Pancreas (tissue), 10 donors: ENCODE measurements at regions not wholly inside any gene's neighbourhood (a gene's known extent, or its start where the extent isn't known, plus 50 kb on each side); places are given as distances from the start of the nearest gene placed in this dataset.

ENCODE experiments used
- ATAC-seq, 4 donors: fragments of 200-7000 bp; cut with Tn5 transposase; one replicate each; pipeline versions ENCODE4 v1.8.0 to v1.9.1; 2020; ENCODE audit warnings: mild to moderate bottlenecking in 4 of 4, moderate library complexity in 4 of 4
- DNase-seq, 6 donors: peaks; one replicate each; pipeline ENCODE4 v3.0.0-alpha.2; 2020
- FAIRE-seq: peaks from 2 replicates; lab custom pipeline; 2012; peaks lifted over from hg19 to GRCh38; lab: Jason Lieb, UNC
- H3K27ac ChIP-seq, 4 donors: fragments of 200-600 bp; sonication (generic); 1 replicate in 3 of 4; 2 replicates in 1 of 4; pipeline versions ENCODE4 v1.5.0 to v1.8.0; 2020
- H3K27me3 ChIP-seq, 4 donors: fragments of 200-600 bp; one replicate each; pipeline ENCODE4 v1.8.0; 2021
- H3K36me3 ChIP-seq, 3 donors: fragments of 200-600 bp; sonication (generic) in 1 of 3; one replicate each; pipeline versions ENCODE4 v1.5.0 to v1.8.0; 2020 to 2021
- H3K4me1 ChIP-seq, 3 donors: fragments of 200-600 bp; one replicate each; pipeline ENCODE4 v1.8.0; 2021
- H3K4me3 ChIP-seq, 4 donors: fragments of 200-600 bp; sonication (generic) in 2 of 4; one replicate each; pipeline versions ENCODE4 v1.5.0 to v1.8.0; 2020 to 2021
- H3K9me3 ChIP-seq, 4 donors: fragments of 200-600 bp; one replicate each; pipeline ENCODE4 v1.8.0; 2021
- CTCF ChIP-seq, 4 donors: fragments of 200-600 bp; sonication (generic) in 3 of 4; IDR thresholded peaks; one replicate each; pipeline versions ENCODE4 v1.5.0 to v1.8.0; 2021; ENCODE audit warnings: antibody characterized with exemption in 4 of 4
- WGBS, 2 donors: extraction: QIAGEN DNeasy Blood & Tissue Kit; methylation state at CpG; one replicate each; pipeline ENCODE4 v1.1.7; 2013; 5-methylcytosine and 5-hydroxymethylcytosine counted together
- intact Hi-C, 3 donors: fragments of 100-400 bp; cut with DNase I; formaldehyde crosslinking; loops; one replicate each; pipeline versions ENCODE4 v1.11.1 to v1.14.2; 2022
- donor health status: healthy with polysubstance abuse.
- donor health status: DM: no; HTN: no; CAD: no; lungs with moderate emphysema.
- donor health status: DM: no; HTN: no; CAD: no.
- donor health status: control.
- donor health status: control.
- donor health status: Bipolar disorder and iron deficiency.
- donor health status: DM: yes; HTN: yes; CAD: no.
- donor health status: DM: no; HTN: no; CAD: no.
- donor health status: DM: no; HTN: no; CAD: no.
- donor health status: DM: yes; HTN: yes; CAD: no.

DNA sequence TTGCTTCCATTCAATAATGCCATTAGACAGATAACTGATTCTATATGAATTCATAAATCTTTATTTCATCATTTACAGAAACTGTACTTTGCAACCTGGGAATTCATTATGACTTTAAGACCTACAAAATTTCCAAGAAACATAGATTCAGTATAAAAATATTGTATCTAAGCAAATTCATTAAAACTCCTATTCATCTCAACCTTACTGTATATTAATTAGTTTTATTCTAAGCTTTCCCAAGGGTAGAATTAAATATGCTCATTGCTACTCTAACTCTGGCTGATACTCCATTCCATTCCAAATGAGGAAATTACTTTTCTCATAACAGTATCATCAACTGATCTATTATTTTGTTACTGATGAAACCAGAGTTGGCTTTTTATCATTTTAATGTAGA is 473.0 kb upstream of the LRRTM4 start:
- no peaks in the 10 kb centered on the region for H3K27me3 ChIP-seq
- H3K4me1 ChIP-seq, result no peaks in the 10 kb centered on the region
- intact Hi-C loops, result no loop called here
- no peak for TF ChIP-seq CTCF (IDR thresholded peaks at IDR 0.05)
- DNase-seq, result no peak
- no peaks in the 10 kb centered on the region for H3K9me3 ChIP-seq
- H3K27ac ChIP-seq, result no peak overlapping the region
- no peaks in the 10 kb centered on the region for H3K36me3 ChIP-seq
- no peak for FAIRE-seq
- H3K4me3 ChIP-seq, result no peak overlapping the region
- no peak for ATAC-seq

GRCh38 chr2:77999376-77999775 is 477.2 kb upstream of the LRRTM4 start:
- Histone ChIP-seq H3K4me3 (no peak overlapping the region), H3K36me3 (no peaks in the 10 kb centered on the region), H3K27ac (no peak overlapping the region), H3K9me3 (no peaks in the 10 kb centered on the region), H3K27me3 (no peaks in the 10 kb centered on the region), H3K4me1 (no peaks in the 10 kb centered on the region)
- FAIRE-seq (no peak), DNase-seq (no peak), ATAC-seq (no peak)
- TF ChIP-seq CTCF (IDR thresholded peaks at IDR 0.05), result no peak
- 20 to 35% methylated on average over 1 of the region's 1 CpG for WGBS, 2 donors
- intact Hi-C loops, result no loop called here

- Histone ChIP-seq H3K9me3 (no peaks in the 10 kb centered on the region), H3K4me1 (no peaks in the 10 kb centered on the region), H3K4me3 (no peak overlapping the region), H3K36me3 (no peaks in the 10 kb centered on the region), H3K27ac (no peak overlapping the region), H3K27me3 (no peaks in the 10 kb centered on the region)
- TF ChIP-seq CTCF (IDR thresholded peaks at IDR 0.05), result no peak
- FAIRE-seq (no peak), DNase-seq (no peak), ATAC-seq (no peak)
- intact Hi-C loops, result no loop called here
Observed at GRCh38 chr2:78009289-78009688, 487.1 kb upstream of the LRRTM4 start.

- intact Hi-C loops, result no loop called here
- H3K27me3 ChIP-seq, result no peaks in the 10 kb centered on the region
- ATAC-seq (no peak), FAIRE-seq (no peak), DNase-seq (no peak)
- no peaks in the 10 kb centered on the region for H3K4me1 ChIP-seq
- WGBS, 2 donors, result 63 to 78% methylated on average over 2 of the region's 2 CpGs
- no peak overlapping the region for H3K4me3 ChIP-seq
- no peak overlapping the region for H3K27ac ChIP-seq
- no peak for TF ChIP-seq CTCF (IDR thresholded peaks at IDR 0.05)
- H3K9me3 ChIP-seq, result no peaks in the 10 kb centered on the region
- H3K36me3 ChIP-seq, result no peaks in the 10 kb centered on the region
Observed at GRCh38 chr2:78011251-78011650, 489.1 kb upstream of the LRRTM4 start.

DNA sequence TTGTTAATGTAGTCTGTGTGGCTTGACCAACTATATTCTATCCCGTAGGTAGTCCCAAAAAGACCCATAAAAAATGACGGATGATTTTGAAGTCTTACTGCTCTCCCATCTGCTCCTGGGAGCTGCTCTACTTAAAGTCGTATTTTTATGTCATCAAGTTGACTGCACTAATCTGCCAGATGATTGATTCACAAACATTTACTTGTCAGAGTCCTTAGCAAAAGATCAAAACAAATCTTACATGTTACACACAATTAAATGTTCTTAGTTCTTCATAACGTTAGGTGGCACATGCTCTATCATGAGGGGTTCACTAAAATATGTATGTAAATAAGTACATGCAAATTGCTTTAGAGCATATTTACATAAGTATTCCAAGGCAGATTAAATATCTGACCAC is 498.3 kb upstream of the LRRTM4 start:
- intact Hi-C loops, result no loop called here
- DNase-seq, result no peak
- Histone ChIP-seq H3K9me3 (no peaks in the 10 kb centered on the region), H3K27me3 (no peaks in the 10 kb centered on the region), H3K27ac (no peak overlapping the region), H3K4me1 (no peaks in the 10 kb centered on the region), H3K36me3 (no peaks in the 10 kb centered on the region), H3K4me3 (no peak overlapping the region)
- ATAC-seq, result no peak
- TF ChIP-seq CTCF (IDR thresholded peaks at IDR 0.05), result no peak
- WGBS, 2 donors, result 29 to 37% methylated on average over 4 of the region's 4 CpGs
- FAIRE-seq, result no peak
